Iris pigment epithelial cell (primary cell): ENCODE measurements at regions not wholly inside any gene's neighbourhood (a gene's known extent, or its start where the extent isn't known, plus 50 kb on each side); places are given as distances from the start of the nearest gene placed in this dataset.
A peak's percentile ranks its signal among the peaks of the same experiment; 100 is the strongest.

ENCODE experiments used
- DNase-seq: peaks from one replicate; pipeline ENCODE4 v3.0.0-alpha.2; 2011; ENCODE audit warnings: low read depth

GRCh38 chr11:91755951-91756707 lies 468.5 kb upstream of the FAT3 start:
- DNase-seq = no peak

GRCh38 chr11:91755526-91755925 lies 469.1 kb upstream of the FAT3 start:
- no peak for DNase-seq

GRCh38 chr11:91749251-91749650 lies 475.4 kb upstream of the FAT3 start:
- no peak for DNase-seq

- no peak for DNase-seq
Measured at GRCh38 chr11:91742155-91742554, 482.5 kb upstream of the FAT3 start.

GRCh38 chr11:91731051-91731450 lies 493.6 kb upstream of the FAT3 start:
- no peak for DNase-seq

GRCh38 chr11:91730620-91731019 lies 494.0 kb upstream of the FAT3 start:
- DNase-seq = no peak

- peak; percentile 1 for DNase-seq
Measured at GRCh38 chr11:91730057-91730456, 494.6 kb upstream of the FAT3 start.

- no peak for DNase-seq
Measured at GRCh38 chr11:91717169-91717568, 507.4 kb upstream of the FAT3 start.

GRCh38 chr11:91707652-91708482 lies 516.8 kb upstream of the FAT3 start:
- no peak for DNase-seq

GRCh38 chr11:91703042-91703441 lies 521.6 kb upstream of the FAT3 start:
- DNase-seq = no peak

GRCh38 chr11:91700854-91701253 lies 523.8 kb upstream of the FAT3 start:
- no peak for DNase-seq

- no peak for DNase-seq
Measured at GRCh38 chr11:91698845-91699244, 525.8 kb upstream of the FAT3 start.

GRCh38 chr11:91694331-91694730 lies 530.3 kb upstream of the FAT3 start:
- no peak for DNase-seq

GRCh38 chr11:91691872-91692271 lies 532.7 kb upstream of the FAT3 start:
- no peak for DNase-seq

- no peak for DNase-seq
Measured at GRCh38 chr11:91688672-91689071, 535.9 kb upstream of the FAT3 start.

- DNase-seq = no peak
Measured at GRCh38 chr11:91686700-91687099, 537.9 kb upstream of the FAT3 start.

GRCh38 chr11:91686281-91686680 lies 538.3 kb upstream of the FAT3 start:
- no peak for DNase-seq

- DNase-seq = no peak
Measured at GRCh38 chr11:91673705-91674104, 550.9 kb upstream of the FAT3 start.

GRCh38 chr11:91664521-91664920 lies 560.1 kb upstream of the FAT3 start:
- no peak for DNase-seq

- no peak for DNase-seq
Measured at GRCh38 chr11:91660036-91660435, 564.6 kb upstream of the FAT3 start.

GRCh38 chr11:91654686-91655085 lies 569.9 kb upstream of the FAT3 start:
- DNase-seq = no peak

GRCh38 chr11:91653079-91653754 lies 571.4 kb upstream of the FAT3 start:
- DNase-seq = no peak

- DNase-seq = no peak
Measured at GRCh38 chr11:91650802-91651201, 573.8 kb upstream of the FAT3 start.
